ENCODE measurements at regions not wholly inside any gene's neighbourhood (a gene's known extent, or its start where the extent isn't known, plus 50 kb on each side); places are given as distances from the start of the nearest gene placed in this dataset.

GRCh38 chr2:76446872-76447271 is 736.2 kb upstream of the GCFC2 start:
- Histone ChIP-seq H3K4me3 (no peak overlapping the region), H3K27me3 (ENCODE audit: insufficient read depth in 3 of 3, low read length in 2 of 3) (no peaks in the 10 kb centered on the region), H3K36me3 (ENCODE audit: insufficient read depth in 1 of 2, low read depth in 1 of 2) (no peaks in the 10 kb centered on the region), H3K9me3 (no peaks in the 10 kb centered on the region), H3K27ac (no peak overlapping the region), H3K4me1 (no peaks in the 10 kb centered on the region)
- DNase-seq (no peak), ATAC-seq (no peak)
- intact Hi-C loops (cut with DNase I): no loop called here
- no peak for TF ChIP-seq CTCF (IDR thresholded peaks at IDR 0.05)

- WGBS, 3 donors: 81 to 91% (median 88%) methylated on average over 3 of the region's 3 CpGs
- H3K4me3 ChIP-seq: no peak overlapping the region
- intact Hi-C loops (cut with DNase I): no loop called here
- no peak overlapping the region for H3K27ac ChIP-seq
- H3K9me3 ChIP-seq: no peaks in the 10 kb centered on the region
- no peak for TF ChIP-seq CTCF (IDR thresholded peaks at IDR 0.05)
- no peaks in the 10 kb centered on the region for H3K4me1 ChIP-seq
- no peaks in the 10 kb centered on the region for H3K27me3 ChIP-seq (ENCODE audit: insufficient read depth in 3 of 3, low read length in 2 of 3)
- no peak for ATAC-seq
- H3K36me3 ChIP-seq (ENCODE audit: insufficient read depth in 1 of 2, low read depth in 1 of 2): no peaks in the 10 kb centered on the region
- DNase-seq: no peak
These were observed 735.2 kb upstream of the GCFC2 start for GRCh38 chr2:76445880-76446279.

GRCh38 chr2:76444732-76445131 is 734.0 kb upstream of the GCFC2 start:
- Histone ChIP-seq H3K27me3 (ENCODE audit: insufficient read depth in 3 of 3, low read length in 2 of 3) (no peaks in the 10 kb centered on the region), H3K36me3 (ENCODE audit: insufficient read depth in 1 of 2, low read depth in 1 of 2) (no peaks in the 10 kb centered on the region), H3K4me3 (no peak overlapping the region), H3K27ac (no peak overlapping the region), H3K4me1 (no peaks in the 10 kb centered on the region), H3K9me3 (no peaks in the 10 kb centered on the region)
- no peak for TF ChIP-seq CTCF (IDR thresholded peaks at IDR 0.05)
- DNase-seq (no peak), ATAC-seq (no peak)
- intact Hi-C loops (cut with DNase I): no loop called here
- 84 to 87% (median 85%) methylated on average over 3 of the region's 3 CpGs for WGBS, 3 donors

GRCh38 chr2:76437564-76437963 is 726.8 kb upstream of the GCFC2 start:
- no peak for TF ChIP-seq CTCF (IDR thresholded peaks at IDR 0.05)
- no peak overlapping the region for H3K27ac ChIP-seq
- H3K36me3 ChIP-seq (ENCODE audit: insufficient read depth in 1 of 2, low read depth in 1 of 2): no peaks in the 10 kb centered on the region
- no peaks in the 10 kb centered on the region for H3K4me1 ChIP-seq
- no peak overlapping the region for H3K4me3 ChIP-seq
- ATAC-seq (no peak), DNase-seq (no peak)
- 72 to 82% (median 72%) methylated on average over 3 of the region's 3 CpGs for WGBS, 3 donors
- no peaks in the 10 kb centered on the region for H3K27me3 ChIP-seq (ENCODE audit: insufficient read depth in 3 of 3, low read length in 2 of 3)
- intact Hi-C loops (cut with DNase I): no loop called here
- no peaks in the 10 kb centered on the region for H3K9me3 ChIP-seq

GRCh38 chr2:76429374-76429773 is 718.7 kb upstream of the GCFC2 start:
- ATAC-seq (no peak), DNase-seq (no peak)
- WGBS, 3 donors: 26 to 50% (median 36%) methylated on average over 2 of the region's 2 CpGs
- Histone ChIP-seq H3K27me3 (ENCODE audit: insufficient read depth in 3 of 3, low read length in 2 of 3) (no peaks in the 10 kb centered on the region), H3K4me1 (no peaks in the 10 kb centered on the region), H3K36me3 (ENCODE audit: insufficient read depth in 1 of 2, low read depth in 1 of 2) (no peaks in the 10 kb centered on the region), H3K9me3 (no peaks in the 10 kb centered on the region), H3K4me3 (no peak overlapping the region), H3K27ac (no peak overlapping the region)
- intact Hi-C loops (cut with DNase I): no loop called here
- no peak for TF ChIP-seq CTCF (IDR thresholded peaks at IDR 0.05)
